Thymus (tissue), 11 donors: ENCODE measurements at regions not wholly inside any gene's neighbourhood (a gene's known extent, or its start where the extent isn't known, plus 50 kb on each side); places are given as distances from the start of the nearest gene placed in this dataset.
"Not testable (repeated sequence)": the region's sequence is repeated elsewhere in the genome, so short reads cannot be mapped to it uniquely, and the experiment has no call there.

Source experiments
- DNase-seq, 9 donors: peaks; one replicate each; pipeline ENCODE4 v3.0.0-alpha.2; 2013; ENCODE audit warnings: low spot score in 9 of 9, low read depth in 6 of 9, missing footprints in 1 of 9
- H3K27ac ChIP-seq, 2 donors: one replicate each; pipeline ENCODE4 v1.5.1; 2013; ENCODE audit warnings: control low read depth in 1 of 2, low read depth in 1 of 2, low read length in 1 of 2, mild to moderate bottlenecking in 1 of 2, moderate library complexity in 1 of 2
- H3K27me3 ChIP-seq, 2 donors: one replicate each; pipeline ENCODE4 v1.5.1; 2013; ENCODE audit warnings: low read length in 1 of 2; ENCODE audit not compliant: control insufficient read depth in 2 of 2, insufficient read depth in 1 of 2
- H3K36me3 ChIP-seq, 2 donors: one replicate each; pipeline ENCODE4 v1.5.1; 2013; ENCODE audit warnings: low read length in 1 of 2, mild to moderate bottlenecking in 1 of 2, moderate library complexity in 1 of 2; ENCODE audit not compliant: control insufficient read depth in 2 of 2, insufficient read depth in 2 of 2
- H3K4me1 ChIP-seq, 2 donors: one replicate each; pipeline ENCODE4 v1.5.1; 2013; ENCODE audit warnings: low read length in 2 of 2; ENCODE audit not compliant: control insufficient read depth in 2 of 2, insufficient read depth in 2 of 2
- H3K4me3 ChIP-seq, 2 donors: one replicate each; pipeline ENCODE4 v1.5.1; 2013; ENCODE audit warnings: low read length in 2 of 2, control low read depth in 1 of 2, mild to moderate bottlenecking in 1 of 2
- H3K9me3 ChIP-seq, 2 donors: one replicate each; pipeline ENCODE4 v1.5.1; 2013; ENCODE audit warnings: low read length in 1 of 2, mild to moderate bottlenecking in 1 of 2; ENCODE audit not compliant: control insufficient read depth in 2 of 2, insufficient read depth in 1 of 2
- WGBS: extraction: QIAGEN DNeasy Blood & Tissue Kit; methylation state at CpG from one replicate; pipeline ENCODE4 v1.1.7; 2013; 5-methylcytosine and 5-hydroxymethylcytosine counted together
- donor health status: healthy.

GRCh38 chr11:81331088-81331487, 1402.6 kb downstream of the FAM181B start:
- Histone ChIP-seq H3K27me3 (no peaks in the 10 kb centered on the region), H3K9me3 (no peaks in the 10 kb centered on the region), H3K4me1 (no peaks in the 10 kb centered on the region), H3K4me3 (no peak overlapping the region), H3K27ac (no peak overlapping the region), H3K36me3 (no peaks in the 10 kb centered on the region)
- WGBS, result 92% methylated on average over 4 of the region's 4 CpGs
- no peak for DNase-seq

GRCh38 chr11:81303038-81303664, 1430.5 kb downstream of the FAM181B start:
- 79% methylated on average over 5 of the region's 5 CpGs for WGBS

GRCh38 chr11:81301166-81301830, 1432.4 kb downstream of the FAM181B start:
- H3K4me1 ChIP-seq, result no peaks in the 10 kb centered on the region
- no peaks in the 10 kb centered on the region for H3K27me3 ChIP-seq
- H3K27ac ChIP-seq, result no peak overlapping the region
- 85% methylated on average over 6 of the region's 6 CpGs for WGBS
- H3K9me3 ChIP-seq, result peaks cover 0 to 3% of the 10 kb centered on the region in 2 donors
- DNase-seq, result no peak
- H3K36me3 ChIP-seq, result no peaks in the 10 kb centered on the region
- no peak overlapping the region for H3K4me3 ChIP-seq

More at GRCh38 chr11:81303038-81303664, 1430.5 kb downstream of the FAM181B start:
- DNase-seq, result no peak
- Histone ChIP-seq H3K36me3 (no peaks in the 10 kb centered on the region), H3K27me3 (no peaks in the 10 kb centered on the region), H3K27ac (no peak overlapping the region), H3K9me3 (no peaks in the 10 kb centered on the region), H3K4me1 (no peaks in the 10 kb centered on the region), H3K4me3 (no peak overlapping the region)

- Histone ChIP-seq H3K27me3 (no peaks in the 10 kb centered on the region), H3K4me1 (no peaks in the 10 kb centered on the region), H3K4me3 (no peak overlapping the region), H3K36me3 (no peaks in the 10 kb centered on the region), H3K27ac (no peak overlapping the region), H3K9me3 (no peaks in the 10 kb centered on the region)
- no peak for DNase-seq
- 53% methylated on average over 5 of the region's 5 CpGs for WGBS
Observed at GRCh38 chr11:81286959-81287358, 1446.7 kb downstream of the FAM181B start.

- no peaks in the 10 kb centered on the region for H3K36me3 ChIP-seq
- DNase-seq, result no peak
- no peaks in the 10 kb centered on the region for H3K27me3 ChIP-seq
- no peak overlapping the region for H3K4me3 ChIP-seq
- no peaks in the 10 kb centered on the region for H3K9me3 ChIP-seq
- no peak overlapping the region for H3K27ac ChIP-seq
- H3K4me1 ChIP-seq, result no peaks in the 10 kb centered on the region
Observed at GRCh38 chr11:81286550-81286949, 1447.1 kb downstream of the FAM181B start.

- not testable (repeated sequence) for H3K9me3 ChIP-seq, H3K36me3 ChIP-seq, H3K4me1 ChIP-seq, H3K27me3 ChIP-seq, DNase-seq, H3K4me3 ChIP-seq, H3K27ac ChIP-seq
- 93% methylated on average over 1 of the region's 1 CpG for WGBS
Observed at GRCh38 chr11:81280228-81280627, 1453.4 kb downstream of the FAM181B start.

GRCh38 chr11:81278991-81279390, 1454.7 kb downstream of the FAM181B start:
- H3K9me3 ChIP-seq, result no peaks in the 10 kb centered on the region
- no peaks in the 10 kb centered on the region for H3K36me3 ChIP-seq
- DNase-seq, result no peak
- no peaks in the 10 kb centered on the region for H3K4me1 ChIP-seq
- no peak overlapping the region for H3K27ac ChIP-seq
- no peaks in the 10 kb centered on the region for H3K27me3 ChIP-seq
- no peak overlapping the region for H3K4me3 ChIP-seq
- WGBS, result 89% methylated on average over 5 of the region's 5 CpGs

- H3K27me3 ChIP-seq, result no peaks in the 10 kb centered on the region
- no peaks in the 10 kb centered on the region for H3K9me3 ChIP-seq
- H3K36me3 ChIP-seq, result no peaks in the 10 kb centered on the region
- no peak overlapping the region for H3K4me3 ChIP-seq
- no peak overlapping the region for H3K27ac ChIP-seq
- no peak for DNase-seq
- H3K4me1 ChIP-seq, result no peaks in the 10 kb centered on the region
Observed at GRCh38 chr11:81270686-81271085, 1463.0 kb downstream of the FAM181B start.

- Histone ChIP-seq H3K9me3 (no peaks in the 10 kb centered on the region), H3K27me3 (no peaks in the 10 kb centered on the region), H3K4me3 (no peak overlapping the region), H3K36me3 (no peaks in the 10 kb centered on the region), H3K27ac (no peak overlapping the region), H3K4me1 (no peaks in the 10 kb centered on the region)
- DNase-seq, result no peak
- whole genome bisulfite sequencing, result 97% methylated on average over 3 of the region's 3 CpGs
Observed at GRCh38 chr11:81267246-81267645, 1466.4 kb downstream of the FAM181B start.
